NT2/D1 (cell line): ENCODE measurements at regions not wholly inside any gene's neighbourhood (a gene's known extent, or its start where the extent isn't known, plus 50 kb on each side); places are given as distances from the start of the nearest gene placed in this dataset.

Experiments
- DNase-seq: peaks from one replicate; pipeline ENCODE4 v3.0.0-alpha.2; 2011; ENCODE audit warnings: low read depth, low spot score
- H3K27me3 ChIP-seq: 2 replicates; pipeline ENCODE4 v1.6.0; 2011; ENCODE audit warnings: mild to moderate bottlenecking; ENCODE audit not compliant: insufficient read length, insufficient read depth
- H3K36me3 ChIP-seq: 2 replicates; pipeline ENCODE4 v1.6.1; 2011; ENCODE audit warnings: mild to moderate bottlenecking, low read length, mixed read lengths; ENCODE audit not compliant: insufficient read depth, insufficient read length
- H3K4me1 ChIP-seq: 2 replicates; pipeline ENCODE4 v1.5.1; 2011; ENCODE audit not compliant: insufficient read depth, insufficient read length
- H3K4me3 ChIP-seq: 2 replicates; pipeline ENCODE4 v1.5.1; 2011; ENCODE audit warnings: low read depth; ENCODE audit not compliant: insufficient read length
- H3K9ac ChIP-seq: 2 replicates; pipeline ENCODE4 v1.6.0; 2011; ENCODE audit warnings: low read depth; ENCODE audit not compliant: insufficient read length
- H3K9me3 ChIP-seq: 2 replicates; pipeline ENCODE4 v1.5.1; 2011; ENCODE audit warnings: mild to moderate bottlenecking, low read length; ENCODE audit not compliant: insufficient read depth
- SUZ12 ChIP-seq: IDR thresholded peaks from 2 replicates; pipeline ENCODE4 v1.6.1; 2011; ENCODE audit not compliant: insufficient read length, insufficient read depth; ENCODE audit errors: extremely low read depth
- YY1 ChIP-seq: IDR thresholded peaks from 2 replicates; pipeline ENCODE4 v1.6.1; 2011; ENCODE audit not compliant: insufficient read length, insufficient read depth
- ZNF274 ChIP-seq: IDR thresholded peaks from 2 replicates; pipeline ENCODE4 v1.6.1; 2011; ENCODE audit warnings: mild to moderate bottlenecking, low read depth, low read length

- Histone ChIP-seq H3K4me3 (no peak overlapping the region), H3K27me3 (no peaks in the 10 kb centered on the region), H3K4me1 (no peaks in the 10 kb centered on the region), H3K36me3 (no peaks in the 10 kb centered on the region), H3K9me3 (no peaks in the 10 kb centered on the region), H3K9ac (no peak overlapping the region)
- no peak for TF ChIP-seq ZNF274
- DNase-seq = no peak
These were observed 1026.7 kb upstream of the ACVR2A start for GRCh38 chr2:146818122-146818521.

GRCh38 chr2:146817613-146818012 lies 1027.2 kb upstream of the ACVR2A start:
- H3K27me3 ChIP-seq = no peaks in the 10 kb centered on the region
- no peak overlapping the region for H3K9ac ChIP-seq
- no peaks in the 10 kb centered on the region for H3K9me3 ChIP-seq
- H3K36me3 ChIP-seq = no peaks in the 10 kb centered on the region
- no peak overlapping the region for H3K4me3 ChIP-seq
- TF ChIP-seq ZNF274 (no peak), SUZ12 (no peak), YY1 (no peak)
- no peak for DNase-seq
- no peaks in the 10 kb centered on the region for H3K4me1 ChIP-seq

- no peaks in the 10 kb centered on the region for H3K36me3 ChIP-seq
- TF ChIP-seq YY1 (no peak), ZNF274 (no peak), SUZ12 (no peak)
- H3K27me3 ChIP-seq = no peaks in the 10 kb centered on the region
- no peak overlapping the region for H3K4me3 ChIP-seq
- no peak overlapping the region for H3K9ac ChIP-seq
- DNase-seq = no peak
- no peaks in the 10 kb centered on the region for H3K9me3 ChIP-seq
- H3K4me1 ChIP-seq = no peaks in the 10 kb centered on the region
These were observed 1029.9 kb upstream of the ACVR2A start for GRCh38 chr2:146814971-146815370.

- no peak overlapping the region for H3K9ac ChIP-seq
- DNase-seq = no peak
- TF ChIP-seq YY1 (no peak), ZNF274 (no peak), SUZ12 (no peak)
- no peaks in the 10 kb centered on the region for H3K9me3 ChIP-seq
- peaks cover 3% of the 10 kb centered on the region for H3K4me1 ChIP-seq
- no peaks in the 10 kb centered on the region for H3K27me3 ChIP-seq
- H3K36me3 ChIP-seq = no peaks in the 10 kb centered on the region
- no peak overlapping the region for H3K4me3 ChIP-seq
These were observed 1037.2 kb upstream of the ACVR2A start for GRCh38 chr2:146807568-146808168.

- H3K27me3 ChIP-seq = no peaks in the 10 kb centered on the region
- no peak overlapping the region for H3K9ac ChIP-seq
- no peaks in the 10 kb centered on the region for H3K36me3 ChIP-seq
- H3K4me1 ChIP-seq = peaks cover 3% of the 10 kb centered on the region
- no peak overlapping the region for H3K4me3 ChIP-seq
- TF ChIP-seq SUZ12 (no peak), ZNF274 (no peak), YY1 (no peak)
- DNase-seq = no peak
- no peaks in the 10 kb centered on the region for H3K9me3 ChIP-seq
These were observed 1038.3 kb upstream of the ACVR2A start for GRCh38 chr2:146806364-146807005.

- DNase-seq = no peak
- no peaks in the 10 kb centered on the region for H3K27me3 ChIP-seq
- H3K4me1 ChIP-seq = peaks cover 3% of the 10 kb centered on the region
- no peak for TF ChIP-seq SUZ12
- H3K9me3 ChIP-seq = no peaks in the 10 kb centered on the region
- H3K4me3 ChIP-seq = no peak overlapping the region
- no peaks in the 10 kb centered on the region for H3K36me3 ChIP-seq
- H3K9ac ChIP-seq = no peak overlapping the region
These were observed 1040.5 kb upstream of the ACVR2A start for GRCh38 chr2:146804288-146804687.

- TF ChIP-seq ZNF274 (no peak), SUZ12 (no peak), YY1 (no peak)
- no peaks in the 10 kb centered on the region for H3K9me3 ChIP-seq
- no peak overlapping the region for H3K4me3 ChIP-seq
- no peak for DNase-seq
- H3K36me3 ChIP-seq = no peaks in the 10 kb centered on the region
- no peaks in the 10 kb centered on the region for H3K27me3 ChIP-seq
- no peaks in the 10 kb centered on the region for H3K4me1 ChIP-seq
- H3K9ac ChIP-seq = no peak overlapping the region
These were observed 1042.9 kb upstream of the ACVR2A start for GRCh38 chr2:146801886-146802285.

GRCh38 chr2:146786396-146786795 lies 1058.4 kb upstream of the ACVR2A start:
- Histone ChIP-seq H3K4me3 (no peak overlapping the region), H3K4me1 (no peaks in the 10 kb centered on the region), H3K27me3 (no peaks in the 10 kb centered on the region), H3K36me3 (no peaks in the 10 kb centered on the region), H3K9me3 (peaks cover 19% of the 10 kb centered on the region; the same call in 1 of the 2 replicates), H3K9ac (no peak overlapping the region)
- DNase-seq = no peak
- TF ChIP-seq ZNF274 (no peak), YY1 (no peak), SUZ12 (no peak)
